ENCODE measurements at regions not wholly inside any gene's neighbourhood (a gene's known extent, or its start where the extent isn't known, plus 50 kb on each side); places are given as distances from the start of the nearest gene placed in this dataset.

- WGBS (ENCODE audit: low lambda C conversion rate), result 15% methylated on average over 2 of the region's 2 CpGs
- H3K4me1 ChIP-seq (ENCODE audit: control insufficient read depth in 1 of 2, insufficient read depth in 2 of 2, low read depth in 1 of 2, low read length in 1 of 2), result no peaks in the 10 kb centered on the region
- ChIA-PET POLR2A (no interaction called here), CTCF (interaction anchor here (1.1 kb wide), 1 partner anchor 28 kb away, joined by 3 read pairs; no protein-coding TSS in a partner anchor)
- H3K4me3 ChIP-seq (ENCODE audit: low read depth in 2 of 2, low read length in 1 of 2), result no peak overlapping the region
- no peaks in the 10 kb centered on the region for H3K36me3 ChIP-seq (replicated peaks in 1 of 2; ENCODE audit: control insufficient read depth in 1 of 2, insufficient read depth in 2 of 2, low read length in 1 of 2)
- no peak overlapping the region for H3K9ac ChIP-seq
- no peak overlapping the region for H2AFZ ChIP-seq (ENCODE audit: low read depth)
- TF ChIP-seq ZBTB33 (IDR thresholded peaks at IDR 0.05; ENCODE audit: borderline replicate concordance, low read depth), result no peak
- TF ChIP-seq MEF2A (IDR thresholded peaks at IDR 0.05; ENCODE audit: borderline replicate concordance, low read depth), result no peak
- no peak for TF ChIP-seq TCF12 (IDR thresholded peaks at IDR 0.05)
- TF ChIP-seq NRF1 (IDR thresholded peaks at IDR 0.05; ENCODE audit: low read depth, low read length), result no peak
- no peak for TF ChIP-seq USF2 (IDR thresholded peaks at IDR 0.05; ENCODE audit: borderline replicate concordance, low read depth, low read length)
- TF ChIP-seq TAF1 (IDR thresholded peaks at IDR 0.05; ENCODE audit: borderline replicate concordance, low read depth, low read length), result no peak
- TF ChIP-seq FOSL2 (IDR thresholded peaks at IDR 0.05; ENCODE audit: borderline replicate concordance, low read depth), result no peak
- no peak for TF ChIP-seq RFX5 (IDR thresholded peaks at IDR 0.05; ENCODE audit: low read length)
- TF ChIP-seq REST (IDR thresholded peaks at IDR 0.05; ENCODE audit: low read depth, low read length), result no peak
- no peak for TF ChIP-seq POLR2AphosphoS5 (IDR thresholded peaks at IDR 0.05; ENCODE audit: low read depth, low read length)
- TF ChIP-seq RAD21 (IDR thresholded peaks at IDR 0.05; ENCODE audit: low read length), result no peak
- no peak for TF ChIP-seq USF1 (IDR thresholded peaks at IDR 0.05; ENCODE audit: borderline replicate concordance, low read depth)
- no peak for TF ChIP-seq FOXJ3 (CRISPR knock-in tag; IDR thresholded peaks at IDR 0.05)
- no peak for TF ChIP-seq CTCF (IDR thresholded peaks at IDR 0.05)
- no peak for TF ChIP-seq IRF3 (IDR thresholded peaks at IDR 0.05; ENCODE audit: low read depth, low read length)
- TF ChIP-seq EP300 (IDR thresholded peaks at IDR 0.05; ENCODE audit: borderline replicate concordance in 1 of 2, low read depth in 1 of 2, low read length in 1 of 2), result no peak
- no peak for TF ChIP-seq EZH2phosphoT487 (IDR thresholded peaks at IDR 0.05; ENCODE audit: borderline replicate concordance, low read depth)
- no peaks in the 10 kb centered on the region for H3K9me2 ChIP-seq
- no peaks in the 10 kb centered on the region for H3K9me3 ChIP-seq
- no peaks in the 10 kb centered on the region for H4K20me1 ChIP-seq (ENCODE audit: insufficient read depth)
- H3K27me3 ChIP-seq (ENCODE audit: insufficient read depth), result no peaks in the 10 kb centered on the region
- H3K79me2 ChIP-seq (ENCODE audit: insufficient read depth), result no peaks in the 10 kb centered on the region
- no peaks in the 10 kb centered on the region for H3F3A ChIP-seq (replicated peaks; ENCODE audit: insufficient read depth)
- no peak overlapping the region for H3K4me2 ChIP-seq
- H3K27ac ChIP-seq (ENCODE audit: low read depth in 2 of 2, low read length in 1 of 2), result no peak overlapping the region
- DNase-seq, result no peak
These were observed 78.2 kb downstream of the VSIG4 start for GRCh38 chrX:65961714-65962113.
